Activated CD4-positive, alpha-beta T cell treated with anti-CD3 and anti-CD28 coated beads for 36 hours (primary cell): ENCODE measurements at regions not wholly inside any gene's neighbourhood (a gene's known extent, or its start where the extent isn't known, plus 50 kb on each side); places are given as distances from the start of the nearest gene placed in this dataset.

Experiments used
- ATAC-seq: fragments of 200-7000 bp; cut with Tn5 transposase; one replicate; pipeline ENCODE4 v1.10.0; 2021; ENCODE audit warnings: mild to moderate bottlenecking, moderate library complexity
- CTCF ChIA-PET: fragments of 350-600 bp; sonication (Branson Sonifier 250); formaldehyde crosslinking; loops from one replicate; lab custom pipeline; 2021; ENCODE audit warnings: antibody characterized with exemption; lab: Charles Lee
- POLR2A ChIA-PET: fragments of 350-600 bp; sonication (Branson Sonifier 250); formaldehyde crosslinking; loops from one replicate; lab custom pipeline; 2021; ENCODE audit warnings: antibody characterized with exemption, inconsistent platforms; lab: Charles Lee
- DNase-seq: peaks from one replicate; pipeline ENCODE4 v3.0.0-alpha.2; 2020
- H3K27ac Mint-ChIP-seq: one replicate; pipeline ENCODE4 v1.8.0; 2021; ENCODE audit warnings: mixed read lengths
- H3K27me3 Mint-ChIP-seq: one replicate; pipeline ENCODE4 v1.8.0; 2021; ENCODE audit warnings: mixed read lengths
- H3K36me3 Mint-ChIP-seq: one replicate; pipeline ENCODE4 v1.8.0; 2021; ENCODE audit warnings: low read depth, mixed read lengths
- H3K4me1 Mint-ChIP-seq: one replicate; pipeline ENCODE4 v1.8.0; 2021; ENCODE audit warnings: mixed read lengths
- H3K4me3 Mint-ChIP-seq: one replicate; pipeline ENCODE4 v1.8.0; 2021; ENCODE audit warnings: mild to moderate bottlenecking, moderate library complexity, mixed read lengths
- H3K9me3 Mint-ChIP-seq: one replicate; pipeline ENCODE4 v1.8.0; 2021; ENCODE audit warnings: low read depth, mixed read lengths
- intact Hi-C, 2 experiments: fragments of 100-400 bp; cut with DNase I in 1 of 2; cut with micrococcal nuclease in 1 of 2; formaldehyde crosslinking; loops; one replicate each; pipeline versions ENCODE4 v1.14.2 to v1.15.1; 2022 to 2024; cut with DNase I, micrococcal nuclease

- ChIA-PET CTCF (no interaction called here), POLR2A (no interaction called here)
- H3K4me3 Mint-ChIP-seq = no peak overlapping the region
- ATAC-seq = no peak
- H3K27ac Mint-ChIP-seq = no peak overlapping the region
- intact Hi-C loops = no loop called here
- H3K4me1 Mint-ChIP-seq = no peaks in the 10 kb centered on the region
- peaks cover 5% of the 10 kb centered on the region for H3K9me3 Mint-ChIP-seq
- no peak for DNase-seq
- no peaks in the 10 kb centered on the region for H3K27me3 Mint-ChIP-seq
- no peaks in the 10 kb centered on the region for H3K36me3 Mint-ChIP-seq
These were observed 978.3 kb upstream of the ADGRL3 start for GRCh38 chr4:60221866-60222265.

GRCh38 chr4:60223208-60223923 is 976.8 kb upstream of the ADGRL3 start:
- no peaks in the 10 kb centered on the region for H3K27me3 Mint-ChIP-seq
- ATAC-seq (no peak), DNase-seq (no peak)
- intact Hi-C loops = no loop called here
- ChIA-PET POLR2A (no interaction called here), CTCF (interaction anchor here (1.0 kb wide), 1 partner anchor 22 kb away, joined by 4 read pairs; no protein-coding TSS in a partner anchor)
- H3K4me3 Mint-ChIP-seq = no peak overlapping the region
- H3K36me3 Mint-ChIP-seq = no peaks in the 10 kb centered on the region
- H3K4me1 Mint-ChIP-seq = no peaks in the 10 kb centered on the region
- H3K9me3 Mint-ChIP-seq = peaks cover 5% of the 10 kb centered on the region
- H3K27ac Mint-ChIP-seq = no peak overlapping the region

- Mint-ChIP-seq H3K36me3 (no peaks in the 10 kb centered on the region), H3K27ac (no peak overlapping the region), H3K4me3 (no peak overlapping the region), H3K4me1 (no peaks in the 10 kb centered on the region), H3K9me3 (peaks cover 8% of the 10 kb centered on the region), H3K27me3 (no peaks in the 10 kb centered on the region)
- ATAC-seq (no peak), DNase-seq (no peak)
- intact Hi-C loops = no loop called here
- ChIA-PET POLR2A (no interaction called here), CTCF (no interaction called here)
These were observed 958.3 kb upstream of the ADGRL3 start for GRCh38 chr4:60241866-60242265.

GRCh38 chr4:60249784-60250183 is 950.3 kb upstream of the ADGRL3 start:
- Mint-ChIP-seq H3K9me3 (no peaks in the 10 kb centered on the region), H3K27ac (no peak overlapping the region), H3K4me3 (no peak overlapping the region), H3K27me3 (no peaks in the 10 kb centered on the region), H3K36me3 (no peaks in the 10 kb centered on the region), H3K4me1 (no peaks in the 10 kb centered on the region)
- no peak for ATAC-seq
- no peak for DNase-seq
- ChIA-PET CTCF (no interaction called here), POLR2A (no interaction called here)
- intact Hi-C loops = no loop called here

- no peak for DNase-seq
- ATAC-seq = no peak
- H3K27me3 Mint-ChIP-seq = no peaks in the 10 kb centered on the region
- H3K4me1 Mint-ChIP-seq = no peaks in the 10 kb centered on the region
- POLR2A ChIA-PET = no interaction called here
- no peak overlapping the region for H3K4me3 Mint-ChIP-seq
- CTCF ChIA-PET = no interaction called here
- intact Hi-C loops = no loop called here
- no peak overlapping the region for H3K27ac Mint-ChIP-seq
- H3K36me3 Mint-ChIP-seq = no peaks in the 10 kb centered on the region
- H3K9me3 Mint-ChIP-seq = no peaks in the 10 kb centered on the region
These were observed 949.5 kb upstream of the ADGRL3 start for GRCh38 chr4:60250657-60251056.

- ATAC-seq (no peak), DNase-seq (no peak)
- no peaks in the 10 kb centered on the region for H3K27me3 Mint-ChIP-seq
- H3K27ac Mint-ChIP-seq = no peak overlapping the region
- POLR2A ChIA-PET = no interaction called here
- H3K9me3 Mint-ChIP-seq = peaks cover 6% of the 10 kb centered on the region
- intact Hi-C loops = no loop called here
- H3K4me3 Mint-ChIP-seq = no peak overlapping the region
- H3K4me1 Mint-ChIP-seq = no peaks in the 10 kb centered on the region
- CTCF ChIA-PET = no interaction called here
- H3K36me3 Mint-ChIP-seq = no peaks in the 10 kb centered on the region
These were observed 940.3 kb upstream of the ADGRL3 start for GRCh38 chr4:60259781-60260180.

- Mint-ChIP-seq H3K4me1 (no peaks in the 10 kb centered on the region), H3K27me3 (no peaks in the 10 kb centered on the region), H3K9me3 (peaks cover 14% of the 10 kb centered on the region), H3K4me3 (no peak overlapping the region), H3K36me3 (no peaks in the 10 kb centered on the region), H3K27ac (no peak overlapping the region)
- CTCF ChIA-PET = no interaction called here
- intact Hi-C loops = no loop called here
- DNase-seq (no peak), ATAC-seq (no peak)
- POLR2A ChIA-PET = no interaction called here
These were observed 933.6 kb upstream of the ADGRL3 start for GRCh38 chr4:60266505-60266904.

- intact Hi-C loops = no loop called here
- POLR2A ChIA-PET = no interaction called here
- Mint-ChIP-seq H3K36me3 (no peaks in the 10 kb centered on the region), H3K4me3 (no peak overlapping the region), H3K4me1 (no peaks in the 10 kb centered on the region), H3K27ac (no peak overlapping the region), H3K9me3 (peaks cover 12% of the 10 kb centered on the region), H3K27me3 (no peaks in the 10 kb centered on the region)
- no peak for DNase-seq
- ATAC-seq = no peak
- CTCF ChIA-PET = interaction anchor here (0.6 kb wide), 1 partner anchor 353 kb away, joined by 5 read pairs; no protein-coding TSS in a partner anchor
These were observed 903.7 kb upstream of the ADGRL3 start for GRCh38 chr4:60296386-60296785.

- ATAC-seq (no peak), DNase-seq (no peak)
- no peaks in the 10 kb centered on the region for H3K27me3 Mint-ChIP-seq
- H3K9me3 Mint-ChIP-seq = peaks cover 6% of the 10 kb centered on the region
- CTCF ChIA-PET = no interaction called here
- intact Hi-C loops = no loop called here
- H3K4me1 Mint-ChIP-seq = no peaks in the 10 kb centered on the region
- POLR2A ChIA-PET = no interaction called here
- no peak overlapping the region for H3K27ac Mint-ChIP-seq
- H3K4me3 Mint-ChIP-seq = no peak overlapping the region
- H3K36me3 Mint-ChIP-seq = no peaks in the 10 kb centered on the region
These were observed 886.4 kb upstream of the ADGRL3 start for GRCh38 chr4:60313611-60314178.

- no peak overlapping the region for H3K27ac Mint-ChIP-seq
- DNase-seq (no peak), ATAC-seq (no peak)
- H3K4me3 Mint-ChIP-seq = no peak overlapping the region
- intact Hi-C loops = no loop called here
- POLR2A ChIA-PET = no interaction called here
- H3K27me3 Mint-ChIP-seq = no peaks in the 10 kb centered on the region
- H3K36me3 Mint-ChIP-seq = no peaks in the 10 kb centered on the region
- CTCF ChIA-PET = no interaction called here
- peaks cover 6% of the 10 kb centered on the region for H3K9me3 Mint-ChIP-seq
- H3K4me1 Mint-ChIP-seq = no peaks in the 10 kb centered on the region
These were observed 885.7 kb upstream of the ADGRL3 start for GRCh38 chr4:60314416-60314815.

GRCh38 chr4:60315586-60315985 is 884.5 kb upstream of the ADGRL3 start:
- DNase-seq = no peak
- peaks cover 9% of the 10 kb centered on the region for H3K9me3 Mint-ChIP-seq
- POLR2A ChIA-PET = no interaction called here
- no peak overlapping the region for H3K4me3 Mint-ChIP-seq
- no peaks in the 10 kb centered on the region for H3K4me1 Mint-ChIP-seq
- H3K27ac Mint-ChIP-seq = no peak overlapping the region
- ATAC-seq = no peak
- H3K36me3 Mint-ChIP-seq = no peaks in the 10 kb centered on the region
- CTCF ChIA-PET = no interaction called here
- intact Hi-C loops = no loop called here
- H3K27me3 Mint-ChIP-seq = no peaks in the 10 kb centered on the region

GRCh38 chr4:60326735-60327134 is 873.4 kb upstream of the ADGRL3 start:
- intact Hi-C loops = no loop called here
- Mint-ChIP-seq H3K9me3 (peaks cover 3% of the 10 kb centered on the region), H3K4me3 (no peak overlapping the region), H3K27me3 (no peaks in the 10 kb centered on the region), H3K27ac (no peak overlapping the region), H3K36me3 (no peaks in the 10 kb centered on the region), H3K4me1 (no peaks in the 10 kb centered on the region)
- DNase-seq (no peak), ATAC-seq (no peak)
- ChIA-PET POLR2A (no interaction called here), CTCF (no interaction called here)
